ENCODE measurements at regions not wholly inside any gene's neighbourhood (a gene's known extent, or its start where the extent isn't known, plus 50 kb on each side); places are given as distances from the start of the nearest gene placed in this dataset.

- TF ChIP-seq, protein P1, sequence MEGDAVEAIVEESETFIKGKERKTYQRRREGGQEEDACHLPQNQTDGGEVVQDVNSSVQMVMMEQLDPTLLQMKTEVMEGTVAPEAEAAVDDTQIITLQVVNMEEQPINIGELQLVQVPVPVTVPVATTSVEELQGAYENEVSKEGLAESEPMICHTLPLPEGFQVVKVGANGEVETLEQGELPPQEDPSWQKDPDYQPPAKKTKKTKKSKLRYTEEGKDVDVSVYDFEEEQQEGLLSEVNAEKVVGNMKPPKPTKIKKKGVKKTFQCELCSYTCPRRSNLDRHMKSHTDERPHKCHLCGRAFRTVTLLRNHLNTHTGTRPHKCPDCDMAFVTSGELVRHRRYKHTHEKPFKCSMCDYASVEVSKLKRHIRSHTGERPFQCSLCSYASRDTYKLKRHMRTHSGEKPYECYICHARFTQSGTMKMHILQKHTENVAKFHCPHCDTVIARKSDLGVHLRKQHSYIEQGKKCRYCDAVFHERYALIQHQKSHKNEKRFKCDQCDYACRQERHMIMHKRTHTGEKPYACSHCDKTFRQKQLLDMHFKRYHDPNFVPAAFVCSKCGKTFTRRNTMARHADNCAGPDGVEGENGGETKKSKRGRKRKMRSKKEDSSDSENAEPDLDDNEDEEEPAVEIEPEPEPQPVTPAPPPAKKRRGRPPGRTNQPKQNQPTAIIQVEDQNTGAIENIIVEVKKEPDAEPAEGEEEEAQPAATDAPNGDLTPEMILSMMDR (IDR thresholded peaks at IDR 0.05): no peak
- no peak for TF ChIP-seq POLR2AphosphoS5 (IDR thresholded peaks at IDR 0.05; ENCODE audit: low read depth, low read length)
Observed at GRCh38 chr7:153327683-153328082, 568.1 kb downstream of the ACTR3B start.
